Prostate gland (tissue), 2 donors: ENCODE measurements at regions not wholly inside any gene's neighbourhood (a gene's known extent, or its start where the extent isn't known, plus 50 kb on each side); places are given as distances from the start of the nearest gene placed in this dataset.
"Not testable (repeated sequence)": the region's sequence is repeated elsewhere in the genome, so short reads cannot be mapped to it uniquely, and the experiment has no call there.

Experiments
- DNase-seq: peaks from one replicate; pipeline ENCODE4 v3.0.0-alpha.2; 2019; ENCODE audit warnings: low spot score
- H3K27ac ChIP-seq, 2 donors: fragments of 200-600 bp; sonication (generic); 2 replicates each; pipeline ENCODE4 v1.5.1; 2017 to 2019
- H3K27me3 ChIP-seq: fragments of 200-600 bp; sonication (generic); replicated peaks from 2 replicates; pipeline ENCODE4 v1.5.1; 2019; ENCODE audit not compliant: insufficient read depth
- H3K36me3 ChIP-seq, 2 donors: fragments of 200-600 bp; sonication (generic); 1 replicate in 1 of 2; 2 replicates in 1 of 2; pipeline versions ENCODE4 v1.5.1 to v1.8.1; 2017 to 2019
- H3K4me1 ChIP-seq: fragments of 200-600 bp; sonication (generic); replicated peaks from 2 replicates; pipeline ENCODE4 v1.5.1; 2019
- H3K4me3 ChIP-seq, 2 donors: fragments of 200-600 bp; sonication (generic); 2 replicates each; pipeline ENCODE4 v1.5.1; 2017 to 2019
- H3K9me3 ChIP-seq: fragments of 200-600 bp; sonication (generic); 2 replicates; pipeline ENCODE4 v1.5.1; 2017
- POLR2A ChIP-seq: fragments of 450-650 bp; IDR thresholded peaks from one replicate; pipeline ENCODE4 v1.6.1; 2016; ENCODE audit warnings: antibody characterized with exemption, mild to moderate bottlenecking
- POLR2AphosphoS5 ChIP-seq: sonication (generic); formaldehyde crosslinking; IDR thresholded peaks from one replicate; pipeline ENCODE4 v1.6.1; 2017; ENCODE audit warnings: antibody characterized with exemption
- WGBS: methylation state at CpG from one replicate; pipeline ENCODE4 v1.1.5; 2018; 5-methylcytosine and 5-hydroxymethylcytosine counted together
- intact Hi-C: fragments of 100-400 bp; cut with DNase I; formaldehyde crosslinking; loops from one replicate; pipeline ENCODE4 v1.14.2; 2022
- TF ChIP-seq, protein P1 (sequence below), 4 experiments: fragments of 200-600 bp in 2 of 4; fragments of 450-650 bp in 2 of 4; sonication (generic) in 2 of 4; IDR thresholded peaks; 1 replicate in 3 of 4; 2 replicates in 1 of 4; pipeline ENCODE4 v1.5.1; 2016 to 2019; ENCODE audit warnings: antibody characterized with exemption in 4 of 4, mild to moderate bottlenecking in 2 of 4, moderate library complexity in 2 of 4

- Histone ChIP-seq H3K9me3 (no peaks in the 10 kb centered on the region), H3K27ac (peak overlapping the region in 1 of 2 donors; percentile 39), H3K27me3 (no peaks in the 10 kb centered on the region), H3K4me1 (no peaks in the 10 kb centered on the region), H3K36me3 (no peaks in the 10 kb centered on the region), H3K4me3 (no peak overlapping the region)
- WGBS, result 80% methylated on average over 1 of the region's 1 CpG
- intact Hi-C loops, result no loop called here
- no peak for DNase-seq
- TF ChIP-seq POLR2A, result no peak
- TF ChIP-seq POLR2AphosphoS5, result no peak
- TF ChIP-seq, protein P1, sequence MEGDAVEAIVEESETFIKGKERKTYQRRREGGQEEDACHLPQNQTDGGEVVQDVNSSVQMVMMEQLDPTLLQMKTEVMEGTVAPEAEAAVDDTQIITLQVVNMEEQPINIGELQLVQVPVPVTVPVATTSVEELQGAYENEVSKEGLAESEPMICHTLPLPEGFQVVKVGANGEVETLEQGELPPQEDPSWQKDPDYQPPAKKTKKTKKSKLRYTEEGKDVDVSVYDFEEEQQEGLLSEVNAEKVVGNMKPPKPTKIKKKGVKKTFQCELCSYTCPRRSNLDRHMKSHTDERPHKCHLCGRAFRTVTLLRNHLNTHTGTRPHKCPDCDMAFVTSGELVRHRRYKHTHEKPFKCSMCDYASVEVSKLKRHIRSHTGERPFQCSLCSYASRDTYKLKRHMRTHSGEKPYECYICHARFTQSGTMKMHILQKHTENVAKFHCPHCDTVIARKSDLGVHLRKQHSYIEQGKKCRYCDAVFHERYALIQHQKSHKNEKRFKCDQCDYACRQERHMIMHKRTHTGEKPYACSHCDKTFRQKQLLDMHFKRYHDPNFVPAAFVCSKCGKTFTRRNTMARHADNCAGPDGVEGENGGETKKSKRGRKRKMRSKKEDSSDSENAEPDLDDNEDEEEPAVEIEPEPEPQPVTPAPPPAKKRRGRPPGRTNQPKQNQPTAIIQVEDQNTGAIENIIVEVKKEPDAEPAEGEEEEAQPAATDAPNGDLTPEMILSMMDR (IDR thresholded peaks at IDR 0.05), result no peak
Observed at GRCh38 chr4:82247629-82248028, 126.2 kb downstream of the HNRNPD start.

DNA sequence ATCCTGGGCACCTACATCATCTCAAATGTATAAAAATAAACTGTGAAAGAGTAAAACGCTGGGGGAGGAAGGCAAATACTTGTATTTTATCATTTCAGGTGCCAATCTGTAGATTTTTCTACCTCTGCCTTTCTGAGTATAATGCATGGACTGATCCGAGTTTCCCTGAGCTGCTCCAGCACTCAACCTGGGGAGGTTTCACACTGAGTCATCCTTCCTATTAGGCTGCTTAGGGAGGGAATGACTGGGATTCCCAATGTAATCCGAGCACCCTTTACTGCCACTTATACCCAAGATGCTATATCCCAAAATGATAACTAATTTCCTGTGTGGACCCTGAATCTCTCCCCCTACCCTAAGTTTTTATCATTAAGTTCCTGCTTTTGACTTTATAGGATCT is 126.6 kb downstream of the HNRNPD start:
- no peaks in the 10 kb centered on the region for H3K9me3 ChIP-seq
- H3K27me3 ChIP-seq, result no peaks in the 10 kb centered on the region
- no peak for DNase-seq
- intact Hi-C loops, result no loop called here
- H3K4me3 ChIP-seq, result no peak overlapping the region
- no peak overlapping the region for H3K27ac ChIP-seq
- H3K4me1 ChIP-seq, result no peaks in the 10 kb centered on the region
- H3K36me3 ChIP-seq, result no peaks in the 10 kb centered on the region
- TF ChIP-seq, protein P1 (IDR thresholded peaks at IDR 0.05), result no peak
- TF ChIP-seq POLR2AphosphoS5, result no peak
- no peak for TF ChIP-seq POLR2A
- WGBS, result 53% methylated on average over 3 of the region's 3 CpGs

DNA sequence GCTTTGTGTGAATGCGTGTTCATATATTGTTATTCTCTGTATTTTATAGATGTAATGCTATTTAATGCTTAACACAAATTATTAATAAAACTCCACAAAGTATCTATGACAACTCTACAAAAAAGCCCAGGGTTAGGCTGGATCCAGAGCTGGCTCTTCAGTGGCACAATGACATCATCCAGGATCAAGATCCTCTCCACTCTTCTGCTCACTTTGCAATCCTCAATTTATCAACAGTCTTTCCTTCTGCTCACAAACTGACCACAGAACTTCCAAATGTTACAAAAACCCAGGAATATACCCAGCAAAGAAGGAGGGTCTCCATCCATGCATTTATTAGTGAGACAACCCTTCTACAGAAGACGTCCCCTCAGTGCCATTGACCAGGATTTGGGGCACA is 132.3 kb downstream of the HNRNPD start:
- H3K4me3 ChIP-seq, result no peak overlapping the region
- H3K27me3 ChIP-seq, result no peaks in the 10 kb centered on the region
- intact Hi-C loops, result no loop called here
- H3K36me3 ChIP-seq, result no peaks in the 10 kb centered on the region
- 93% methylated on average over 2 of the region's 2 CpGs for WGBS
- DNase-seq, result no peak
- H3K4me1 ChIP-seq, result no peaks in the 10 kb centered on the region
- TF ChIP-seq POLR2A, result no peak
- no peak overlapping the region for H3K27ac ChIP-seq
- H3K9me3 ChIP-seq, result no peaks in the 10 kb centered on the region

DNA sequence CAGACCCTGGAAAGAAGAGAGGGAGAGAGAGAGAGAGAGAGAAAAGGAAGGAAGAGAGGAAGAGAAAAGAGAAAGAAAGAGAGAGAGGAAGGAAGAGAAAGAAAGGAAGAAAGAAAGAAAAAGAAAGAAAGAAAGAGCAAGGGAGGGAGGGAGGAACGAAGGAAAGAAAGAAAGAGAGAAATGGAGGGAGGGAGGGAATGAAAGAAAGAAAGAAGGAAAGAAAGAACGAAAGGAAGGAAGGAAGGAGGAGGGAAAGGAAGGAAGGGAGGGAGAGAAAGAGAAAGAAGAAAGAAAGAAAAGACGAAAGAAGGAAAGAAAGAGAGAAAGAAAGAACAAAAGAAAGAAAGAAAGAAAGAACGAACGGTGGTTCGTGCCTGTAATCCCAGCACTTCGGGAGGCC is 133.4 kb downstream of the HNRNPD start:
- Histone ChIP-seq H3K27ac (no peak overlapping the region), H3K27me3 (no peaks in the 10 kb centered on the region), H3K9me3 (no peaks in the 10 kb centered on the region), H3K4me1 (no peaks in the 10 kb centered on the region), H3K4me3 (no peak overlapping the region), H3K36me3 (no peaks in the 10 kb centered on the region)
- intact Hi-C loops, result no loop called here
- 92% methylated on average over 7 of the region's 7 CpGs for WGBS
- DNase-seq, result no peak
- no peak for TF ChIP-seq POLR2A
- TF ChIP-seq, protein P1 (IDR thresholded peaks at IDR 0.05), result no peak
- TF ChIP-seq POLR2AphosphoS5, result no peak

DNA sequence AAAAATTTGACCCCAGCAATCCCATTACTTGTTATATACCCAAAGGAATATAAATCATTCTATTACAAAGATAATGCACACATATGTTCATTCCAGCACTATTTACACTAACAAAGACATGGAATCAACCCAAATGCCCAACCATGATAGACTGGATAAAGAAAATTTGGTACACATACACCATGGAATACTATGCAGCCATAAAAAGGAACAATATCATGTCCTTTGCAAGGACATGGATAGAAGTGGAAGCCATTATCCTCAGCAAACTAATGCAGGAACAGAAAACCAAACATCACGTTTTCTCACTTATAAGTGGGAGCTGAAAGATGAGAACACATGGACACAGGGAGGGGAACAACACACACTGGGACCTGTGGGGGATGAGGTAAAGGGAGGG is 136.6 kb downstream of the HNRNPD start:
- H3K27ac ChIP-seq, H3K9me3 ChIP-seq, intact Hi-C loops, H3K4me3 ChIP-seq, H3K4me1 ChIP-seq, H3K27me3 ChIP-seq, DNase-seq, H3K36me3 ChIP-seq: not testable (repeated sequence)
- WGBS, result 52% methylated on average over 1 of the region's 1 CpG

DNA sequence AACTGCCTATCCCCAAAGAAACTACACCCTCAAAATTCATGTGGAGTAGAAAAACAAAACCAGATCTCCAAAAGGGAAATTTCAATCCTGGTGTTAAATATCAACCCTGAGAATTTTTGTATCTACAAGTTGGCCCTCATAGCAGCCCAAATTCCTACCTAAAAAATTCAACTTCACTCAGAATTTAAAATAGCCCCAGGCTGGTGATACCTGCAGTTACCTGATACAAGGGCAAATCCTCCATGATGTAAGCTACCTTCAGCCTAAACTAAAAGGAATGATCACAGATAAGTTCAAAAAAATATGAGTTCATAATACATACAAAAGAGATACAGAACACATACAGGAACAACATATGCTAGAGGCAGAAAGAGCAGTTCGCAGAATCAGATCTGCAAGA is 138.4 kb downstream of the HNRNPD start:
- DNase-seq, result no peak
- H3K4me1 ChIP-seq, result no peaks in the 10 kb centered on the region

More for the DNA sequence above, 138.4 kb downstream of the HNRNPD start:
- intact Hi-C loops, result no loop called here
- Histone ChIP-seq H3K27ac (no peak overlapping the region), H3K27me3 (no peaks in the 10 kb centered on the region), H3K4me3 (no peak overlapping the region), H3K36me3 (no peaks in the 10 kb centered on the region), H3K9me3 (no peaks in the 10 kb centered on the region)
- TF ChIP-seq POLR2AphosphoS5 (no peak), POLR2A (no peak)
- TF ChIP-seq, protein P1 (IDR thresholded peaks at IDR 0.05), result no peak
- 69% methylated on average over 1 of the region's 1 CpG for WGBS
